ENCODE measurements at regions not wholly inside any gene's neighbourhood (a gene's known extent, or its start where the extent isn't known, plus 50 kb on each side); places are given as distances from the start of the nearest gene placed in this dataset.

- no peak for TF ChIP-seq CTCF (conservative IDR thresholded peaks at IDR 0.05; ENCODE audit: low read length)
- no peak for DNase-seq (ENCODE audit: low read depth)
- no peak overlapping the region for H3K4me3 ChIP-seq (ENCODE audit: low read length)
Observed at GRCh38 chr13:82829040-82829439, 1053.2 kb downstream of the SLITRK1 start.

GRCh38 chr13:82827724-82828123 lies 1054.5 kb downstream of the SLITRK1 start:
- TF ChIP-seq CTCF (conservative IDR thresholded peaks at IDR 0.05; ENCODE audit: low read length), result no peak
- no peak overlapping the region for H3K4me3 ChIP-seq (ENCODE audit: low read length)
- no peak for DNase-seq (ENCODE audit: low read depth)

GRCh38 chr13:82822935-82823334 lies 1059.3 kb downstream of the SLITRK1 start:
- no peak for DNase-seq (ENCODE audit: low read depth)
- no peak for TF ChIP-seq CTCF (conservative IDR thresholded peaks at IDR 0.05; ENCODE audit: low read length)
- H3K4me3 ChIP-seq (ENCODE audit: low read length), result no peak overlapping the region

- no peak for TF ChIP-seq CTCF (conservative IDR thresholded peaks at IDR 0.05; ENCODE audit: low read length)
Observed at GRCh38 chr13:82817133-82817532, 1065.1 kb downstream of the SLITRK1 start.

GRCh38 chr13:82815791-82816190 lies 1066.5 kb downstream of the SLITRK1 start:
- no peak for DNase-seq (ENCODE audit: low read depth)
- no peak for TF ChIP-seq CTCF (conservative IDR thresholded peaks at IDR 0.05; ENCODE audit: low read length)
- no peak overlapping the region for H3K4me3 ChIP-seq (ENCODE audit: low read length)

More at GRCh38 chr13:82817133-82817532, 1065.1 kb downstream of the SLITRK1 start:
- H3K4me3 ChIP-seq (ENCODE audit: low read length), result no peak overlapping the region
- no peak for DNase-seq (ENCODE audit: low read depth)

GRCh38 chr13:82803341-82803740 lies 1078.9 kb downstream of the SLITRK1 start:
- H3K4me3 ChIP-seq (ENCODE audit: low read length), result no peak overlapping the region
- no peak for TF ChIP-seq CTCF (conservative IDR thresholded peaks at IDR 0.05; ENCODE audit: low read length)
- DNase-seq (ENCODE audit: low read depth), result no peak

- TF ChIP-seq CTCF (conservative IDR thresholded peaks at IDR 0.05; ENCODE audit: low read length), result no peak
- no peak for DNase-seq (ENCODE audit: low read depth)
- H3K4me3 ChIP-seq (ENCODE audit: low read length), result no peak overlapping the region
Observed at GRCh38 chr13:82802528-82802927, 1079.7 kb downstream of the SLITRK1 start.

All from AG10803 (cell line).